ENCODE measurements at regions not wholly inside any gene's neighbourhood (a gene's known extent, or its start where the extent isn't known, plus 50 kb on each side); places are given as distances from the start of the nearest gene placed in this dataset.

- TF ChIP-seq, protein P1, sequence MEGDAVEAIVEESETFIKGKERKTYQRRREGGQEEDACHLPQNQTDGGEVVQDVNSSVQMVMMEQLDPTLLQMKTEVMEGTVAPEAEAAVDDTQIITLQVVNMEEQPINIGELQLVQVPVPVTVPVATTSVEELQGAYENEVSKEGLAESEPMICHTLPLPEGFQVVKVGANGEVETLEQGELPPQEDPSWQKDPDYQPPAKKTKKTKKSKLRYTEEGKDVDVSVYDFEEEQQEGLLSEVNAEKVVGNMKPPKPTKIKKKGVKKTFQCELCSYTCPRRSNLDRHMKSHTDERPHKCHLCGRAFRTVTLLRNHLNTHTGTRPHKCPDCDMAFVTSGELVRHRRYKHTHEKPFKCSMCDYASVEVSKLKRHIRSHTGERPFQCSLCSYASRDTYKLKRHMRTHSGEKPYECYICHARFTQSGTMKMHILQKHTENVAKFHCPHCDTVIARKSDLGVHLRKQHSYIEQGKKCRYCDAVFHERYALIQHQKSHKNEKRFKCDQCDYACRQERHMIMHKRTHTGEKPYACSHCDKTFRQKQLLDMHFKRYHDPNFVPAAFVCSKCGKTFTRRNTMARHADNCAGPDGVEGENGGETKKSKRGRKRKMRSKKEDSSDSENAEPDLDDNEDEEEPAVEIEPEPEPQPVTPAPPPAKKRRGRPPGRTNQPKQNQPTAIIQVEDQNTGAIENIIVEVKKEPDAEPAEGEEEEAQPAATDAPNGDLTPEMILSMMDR (IDR thresholded peaks at IDR 0.05) = no peak
- H3K27ac ChIP-seq = peak overlapping the region; percentile 60 to 64
- H3K4me3 ChIP-seq = no peak overlapping the region
- DNase-seq (ENCODE audit: low spot score) = no peak
These were observed 271.6 kb upstream of the ZPLD1 start for GRCh38 chr3:102163039-102163817.

DNA sequence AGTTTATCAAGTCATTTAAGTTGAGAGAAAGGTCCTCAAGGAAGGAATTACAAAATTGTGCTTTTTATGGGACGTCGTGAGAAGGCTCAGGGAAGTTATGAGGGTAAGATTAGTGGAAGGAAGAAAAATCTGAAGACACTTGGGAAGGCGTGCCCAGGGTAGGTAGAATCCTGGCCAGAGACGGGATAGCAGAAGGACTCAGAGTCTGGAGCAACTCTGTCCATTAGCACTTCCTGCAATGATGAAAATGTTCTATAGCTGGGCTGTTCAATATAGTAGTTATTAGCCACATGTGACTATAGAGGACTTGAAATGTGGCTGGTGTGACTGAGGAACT is 271.0 kb upstream of the ZPLD1 start:
- no peak overlapping the region for H3K4me3 ChIP-seq
- TF ChIP-seq, protein P1 (IDR thresholded peaks at IDR 0.05) = no peak
- no peak for DNase-seq (ENCODE audit: low spot score)
- H3K27ac ChIP-seq = peak overlapping the region; percentile 60 to 64

DNA sequence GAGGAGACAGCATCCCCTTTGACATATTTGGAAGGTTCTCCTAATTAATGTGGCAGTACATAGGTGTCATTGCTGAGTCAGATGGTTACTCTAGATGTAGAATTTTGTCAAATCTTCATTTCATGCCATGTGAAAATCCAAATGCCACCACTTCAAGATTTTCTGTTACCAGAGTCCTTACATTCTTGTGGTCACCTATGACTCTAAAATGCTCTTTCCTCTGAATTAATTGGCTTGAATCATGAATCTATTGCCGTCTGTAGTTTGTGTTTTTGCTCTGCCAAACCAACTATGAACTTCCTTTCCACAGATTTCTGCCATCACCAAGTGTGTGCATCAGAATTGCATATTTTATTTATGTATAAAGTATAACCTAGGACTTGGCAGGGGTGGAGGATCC is 269.4 kb upstream of the ZPLD1 start:
- no peak for DNase-seq (ENCODE audit: low spot score)
- TF ChIP-seq, protein P1 (IDR thresholded peaks at IDR 0.05) = no peak
- Histone ChIP-seq H3K4me3 (no peak overlapping the region), H3K27ac (no peak overlapping the region)

- no peak for DNase-seq (ENCODE audit: low spot score)
- H3K27ac ChIP-seq = no peak overlapping the region
- no peak overlapping the region for H3K4me3 ChIP-seq
- TF ChIP-seq, protein P1 (IDR thresholded peaks at IDR 0.05) = no peak
These were observed 264.8 kb upstream of the ZPLD1 start for GRCh38 chr3:102169915-102170479.

- Histone ChIP-seq H3K27ac (no peak overlapping the region), H3K4me3 (no peak overlapping the region)
- DNase-seq (ENCODE audit: low spot score) = no peak
- TF ChIP-seq, protein P1 (IDR thresholded peaks at IDR 0.05) = no peak
These were observed 264.3 kb upstream of the ZPLD1 start for GRCh38 chr3:102170545-102170944.

- DNase-seq (ENCODE audit: low spot score) = no peak
- Histone ChIP-seq H3K27ac (peak overlapping the region; percentile 3 to 5), H3K4me3 (no peak overlapping the region)
- TF ChIP-seq, protein P1 (IDR thresholded peaks at IDR 0.05) = no peak
These were observed 260.5 kb upstream of the ZPLD1 start for GRCh38 chr3:102174312-102174712.

DNA sequence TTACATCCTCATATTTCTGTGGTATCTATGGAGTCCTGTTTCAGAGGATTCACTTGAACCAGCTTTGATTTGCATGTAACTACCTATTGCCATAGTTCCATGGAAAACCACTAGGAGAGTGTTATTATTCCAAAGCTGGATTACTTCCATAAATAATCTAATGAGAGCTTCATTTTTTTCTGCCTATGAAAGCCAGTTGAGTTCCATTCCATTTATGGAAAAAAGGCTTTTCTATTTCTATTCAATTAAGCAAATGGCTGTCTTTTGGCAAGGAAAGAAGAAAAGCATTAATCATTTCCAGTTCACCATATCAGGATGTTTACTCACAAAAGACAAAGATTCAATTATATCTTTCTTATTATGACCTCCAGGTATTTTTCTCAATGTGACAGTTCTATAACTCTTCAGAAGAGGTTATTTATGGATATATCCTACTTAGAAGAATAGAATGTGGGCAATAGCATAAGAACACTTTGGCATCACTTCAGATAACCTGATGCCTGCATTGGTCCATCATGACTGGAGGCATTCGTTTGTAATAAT is 259.9 kb upstream of the ZPLD1 start:
- no peak overlapping the region for H3K4me3 ChIP-seq
- H3K27ac ChIP-seq = peak overlapping the region; percentile 8 to 18
- TF ChIP-seq, protein P1 (IDR thresholded peaks at IDR 0.05) = no peak
- no peak for DNase-seq (ENCODE audit: low spot score)
